ENCODE measurements at regions not wholly inside any gene's neighbourhood (a gene's known extent, or its start where the extent isn't known, plus 50 kb on each side); places are given as distances from the start of the nearest gene placed in this dataset.

DNA sequence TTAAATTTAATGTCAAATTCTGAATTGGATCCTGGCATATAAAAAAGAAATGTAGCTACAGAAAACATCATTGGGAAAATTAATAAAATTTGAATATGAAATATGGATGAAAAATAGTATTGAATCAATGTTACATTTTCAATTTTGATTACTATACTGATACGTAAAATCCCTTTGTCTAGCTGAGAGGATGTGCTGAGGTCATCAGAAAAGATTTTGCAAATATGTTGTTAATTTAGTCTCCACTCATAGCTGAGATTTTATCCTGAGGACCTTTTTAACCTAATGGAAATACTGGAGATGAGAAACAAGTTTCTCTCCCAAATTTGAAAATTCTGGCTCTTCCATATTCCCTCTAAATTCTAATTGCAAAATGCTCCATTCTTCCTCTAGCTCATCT is 84.4 kb upstream of the ADAMTS16 start:
- no peaks in the 10 kb centered on the region for H3K9me3 ChIP-seq (replicated peaks; ENCODE audit: insufficient read depth, low read length)
- H3K27ac ChIP-seq (ENCODE audit: low read length), result no peak overlapping the region
- H4K20me1 ChIP-seq (ENCODE audit: insufficient read depth, low read length), result no peaks in the 10 kb centered on the region
- DNase-seq, result no peak
- no peaks in the 10 kb centered on the region for H3K9me2 ChIP-seq (replicated peaks; ENCODE audit: insufficient read depth, low read length)
- H3K4me2 ChIP-seq (ENCODE audit: low read depth, low read length), result no peak overlapping the region
- TF ChIP-seq EZH2phosphoT487 (IDR thresholded peaks at IDR 0.05; ENCODE audit: low read length) (no peak), EZH2 (optimal IDR thresholded peaks at IDR 0.05; ENCODE audit: low read depth, low read length) (no peak)
- TF ChIP-seq, protein P1, sequence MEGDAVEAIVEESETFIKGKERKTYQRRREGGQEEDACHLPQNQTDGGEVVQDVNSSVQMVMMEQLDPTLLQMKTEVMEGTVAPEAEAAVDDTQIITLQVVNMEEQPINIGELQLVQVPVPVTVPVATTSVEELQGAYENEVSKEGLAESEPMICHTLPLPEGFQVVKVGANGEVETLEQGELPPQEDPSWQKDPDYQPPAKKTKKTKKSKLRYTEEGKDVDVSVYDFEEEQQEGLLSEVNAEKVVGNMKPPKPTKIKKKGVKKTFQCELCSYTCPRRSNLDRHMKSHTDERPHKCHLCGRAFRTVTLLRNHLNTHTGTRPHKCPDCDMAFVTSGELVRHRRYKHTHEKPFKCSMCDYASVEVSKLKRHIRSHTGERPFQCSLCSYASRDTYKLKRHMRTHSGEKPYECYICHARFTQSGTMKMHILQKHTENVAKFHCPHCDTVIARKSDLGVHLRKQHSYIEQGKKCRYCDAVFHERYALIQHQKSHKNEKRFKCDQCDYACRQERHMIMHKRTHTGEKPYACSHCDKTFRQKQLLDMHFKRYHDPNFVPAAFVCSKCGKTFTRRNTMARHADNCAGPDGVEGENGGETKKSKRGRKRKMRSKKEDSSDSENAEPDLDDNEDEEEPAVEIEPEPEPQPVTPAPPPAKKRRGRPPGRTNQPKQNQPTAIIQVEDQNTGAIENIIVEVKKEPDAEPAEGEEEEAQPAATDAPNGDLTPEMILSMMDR (IDR thresholded peaks at IDR 0.05; ENCODE audit: low read length), result no peak
- no peaks in the 10 kb centered on the region for H3K4me1 ChIP-seq (ENCODE audit: low read length)
- no peak overlapping the region for H3K4me3 ChIP-seq (ENCODE audit: low read length)
- no peak overlapping the region for H2AFZ ChIP-seq (ENCODE audit: low read length)
- H3F3A ChIP-seq (ENCODE audit: insufficient read depth, low read length), result no peaks in the 10 kb centered on the region
- H3K36me3 ChIP-seq (replicated peaks; ENCODE audit: insufficient read depth, low read length), result no peaks in the 10 kb centered on the region
- H3K9ac ChIP-seq (ENCODE audit: low read length), result no peak overlapping the region
- no peaks in the 10 kb centered on the region for H3K79me2 ChIP-seq (ENCODE audit: low read length)
- no peaks in the 10 kb centered on the region for H3K27me3 ChIP-seq (replicated peaks; ENCODE audit: insufficient read depth, low read length)

GRCh38 chr5:5061836-5062235 is 78.3 kb upstream of the ADAMTS16 start:
- H3F3A ChIP-seq (ENCODE audit: insufficient read depth, low read length), result peaks cover 14% of the 10 kb centered on the region
- H3K9me3 ChIP-seq (replicated peaks; ENCODE audit: insufficient read depth, low read length), result no peaks in the 10 kb centered on the region
- H3K27ac ChIP-seq (ENCODE audit: low read length), result no peak overlapping the region
- H3K9ac ChIP-seq (ENCODE audit: low read length), result no peak overlapping the region
- no peaks in the 10 kb centered on the region for H3K27me3 ChIP-seq (replicated peaks; ENCODE audit: insufficient read depth, low read length)
- H3K4me2 ChIP-seq (ENCODE audit: low read depth, low read length), result no peak overlapping the region
- peaks cover 10% of the 10 kb centered on the region; the same call in 1 of the 2 replicates for H3K4me1 ChIP-seq (ENCODE audit: low read length)
- no peaks in the 10 kb centered on the region for H4K20me1 ChIP-seq (ENCODE audit: insufficient read depth, low read length)
- H2AFZ ChIP-seq (ENCODE audit: low read length), result no peak overlapping the region
- H3K79me2 ChIP-seq (ENCODE audit: low read length), result no peaks in the 10 kb centered on the region
- no peaks in the 10 kb centered on the region for H3K9me2 ChIP-seq (replicated peaks; ENCODE audit: insufficient read depth, low read length)
- no peak overlapping the region for H3K4me3 ChIP-seq (ENCODE audit: low read length)
- no peaks in the 10 kb centered on the region for H3K36me3 ChIP-seq (replicated peaks; ENCODE audit: insufficient read depth, low read length)
- no peak for DNase-seq
- TF ChIP-seq EZH2phosphoT487 (IDR thresholded peaks at IDR 0.05; ENCODE audit: low read length) (no peak), EZH2 (optimal IDR thresholded peaks at IDR 0.05; ENCODE audit: low read depth, low read length) (no peak)
- TF ChIP-seq, protein P1 (IDR thresholded peaks at IDR 0.05; ENCODE audit: low read length), result no peak

GRCh38 chr5:5062525-5063302 is 77.4 kb upstream of the ADAMTS16 start:
- H3K9me3 ChIP-seq (replicated peaks; ENCODE audit: insufficient read depth, low read length), result no peaks in the 10 kb centered on the region
- no peak overlapping the region for H3K4me2 ChIP-seq (ENCODE audit: low read depth, low read length)
- no peak for DNase-seq
- no peaks in the 10 kb centered on the region for H3K27me3 ChIP-seq (replicated peaks; ENCODE audit: insufficient read depth, low read length)
- H2AFZ ChIP-seq (ENCODE audit: low read length), result no peak overlapping the region
- H4K20me1 ChIP-seq (ENCODE audit: insufficient read depth, low read length), result no peaks in the 10 kb centered on the region
- peaks cover 11% of the 10 kb centered on the region; the same call in 1 of the 2 replicates for H3K4me1 ChIP-seq (ENCODE audit: low read length)
- no peak overlapping the region for H3K27ac ChIP-seq (ENCODE audit: low read length)
- no peaks in the 10 kb centered on the region for H3K9me2 ChIP-seq (replicated peaks; ENCODE audit: insufficient read depth, low read length)
- peaks cover 14% of the 10 kb centered on the region for H3F3A ChIP-seq (ENCODE audit: insufficient read depth, low read length)
- no peaks in the 10 kb centered on the region for H3K79me2 ChIP-seq (ENCODE audit: low read length)
- no peak overlapping the region for H3K4me3 ChIP-seq (ENCODE audit: low read length)
- TF ChIP-seq, protein P1 (IDR thresholded peaks at IDR 0.05; ENCODE audit: low read length), result no peak
- TF ChIP-seq EZH2phosphoT487 (IDR thresholded peaks at IDR 0.05; ENCODE audit: low read length) (no peak), EZH2 (optimal IDR thresholded peaks at IDR 0.05; ENCODE audit: low read depth, low read length) (no peak)
- no peaks in the 10 kb centered on the region for H3K36me3 ChIP-seq (replicated peaks; ENCODE audit: insufficient read depth, low read length)
- H3K9ac ChIP-seq (ENCODE audit: low read length), result no peak overlapping the region

Data from MM.1S (cell line).